ENCODE measurements at regions not wholly inside any gene's neighbourhood (a gene's known extent, or its start where the extent isn't known, plus 50 kb on each side); places are given as distances from the start of the nearest gene placed in this dataset.
A peak's percentile ranks its signal among the peaks of the same experiment; 100 is the strongest.

GRCh38 chr4:81913427-81913879 is 441.7 kb upstream of the RASGEF1B start:
- no peaks in the 10 kb centered on the region for H3K36me3 ChIP-seq
- H3K27ac ChIP-seq, result no peak overlapping the region
- DNase-seq (peak; percentile 52), ATAC-seq (peak; percentile 74 to 80)
- peak; percentile 71 for TF ChIP-seq CTCF (IDR thresholded peaks at IDR 0.05)
- H3K27me3 ChIP-seq (ENCODE audit: low read depth), result no peaks in the 10 kb centered on the region
- intact Hi-C loops (cut with DNase I), result no loop called here
- no peaks in the 10 kb centered on the region for H3K9me3 ChIP-seq
- H3K4me1 ChIP-seq, result no peaks in the 10 kb centered on the region
- no peak overlapping the region for H3K4me3 ChIP-seq

- intact Hi-C loops (cut with DNase I), result no loop called here
- Histone ChIP-seq H3K4me3 (no peak overlapping the region), H3K36me3 (no peaks in the 10 kb centered on the region), H3K9me3 (no peaks in the 10 kb centered on the region), H3K4me1 (no peaks in the 10 kb centered on the region), H3K27ac (no peak overlapping the region), H3K27me3 (ENCODE audit: low read depth) (no peaks in the 10 kb centered on the region)
- no peak for TF ChIP-seq CTCF (IDR thresholded peaks at IDR 0.05)
- DNase-seq (no peak), ATAC-seq (no peak)
These were observed 440.8 kb upstream of the RASGEF1B start for GRCh38 chr4:81912376-81913030.

GRCh38 chr4:81906905-81907304 is 435.2 kb upstream of the RASGEF1B start:
- H3K36me3 ChIP-seq, result no peaks in the 10 kb centered on the region
- no peak overlapping the region for H3K4me3 ChIP-seq
- intact Hi-C loops (cut with DNase I), result no loop called here
- no peak for TF ChIP-seq CTCF (IDR thresholded peaks at IDR 0.05)
- no peak for DNase-seq
- no peaks in the 10 kb centered on the region for H3K27me3 ChIP-seq (ENCODE audit: low read depth)
- H3K9me3 ChIP-seq, result no peaks in the 10 kb centered on the region
- no peak for ATAC-seq
- no peaks in the 10 kb centered on the region for H3K4me1 ChIP-seq
- H3K27ac ChIP-seq, result no peak overlapping the region

- no peak for TF ChIP-seq CTCF (IDR thresholded peaks at IDR 0.05)
- Histone ChIP-seq H3K27ac (no peak overlapping the region), H3K36me3 (no peaks in the 10 kb centered on the region), H3K27me3 (ENCODE audit: low read depth) (no peaks in the 10 kb centered on the region), H3K4me1 (no peaks in the 10 kb centered on the region), H3K4me3 (no peak overlapping the region), H3K9me3 (no peaks in the 10 kb centered on the region)
- DNase-seq, result no peak
- intact Hi-C loops (cut with DNase I), result no loop called here
- no peak for ATAC-seq
These were observed 434.3 kb upstream of the RASGEF1B start for GRCh38 chr4:81905971-81906370.

GRCh38 chr4:81904121-81904520 is 432.4 kb upstream of the RASGEF1B start:
- H3K27me3 ChIP-seq (ENCODE audit: low read depth), result no peaks in the 10 kb centered on the region
- H3K9me3 ChIP-seq, result no peaks in the 10 kb centered on the region
- no peak for TF ChIP-seq CTCF (IDR thresholded peaks at IDR 0.05)
- no peak for ATAC-seq
- H3K36me3 ChIP-seq, result no peaks in the 10 kb centered on the region
- intact Hi-C loops (cut with DNase I), result no loop called here
- H3K4me3 ChIP-seq, result no peak overlapping the region
- H3K27ac ChIP-seq, result no peak overlapping the region
- DNase-seq, result no peak
- H3K4me1 ChIP-seq, result no peaks in the 10 kb centered on the region
